HCEC 1CT (cell line): ENCODE measurements at regions not wholly inside any gene's neighbourhood (a gene's known extent, or its start where the extent isn't known, plus 50 kb on each side); places are given as distances from the start of the nearest gene placed in this dataset.
A peak's percentile ranks its signal among the peaks of the same experiment; 100 is the strongest.

Experiments
- DNase-seq: peaks from one replicate; pipeline ENCODE4 v3.0.0-alpha.2; 2017

- no peak for DNase-seq
Observed at GRCh38 chr11:110974731-110975130, 262.5 kb upstream of the ARHGAP20 start.

GRCh38 chr11:110973401-110973980 is 261.3 kb upstream of the ARHGAP20 start:
- DNase-seq = no peak

GRCh38 chr11:110972640-110973039 is 260.4 kb upstream of the ARHGAP20 start:
- peak; percentile 87 for DNase-seq

GRCh38 chr11:110972106-110972505 is 259.9 kb upstream of the ARHGAP20 start:
- DNase-seq = no peak

- DNase-seq = peak; percentile 69
Observed at GRCh38 chr11:110971140-110971539, 258.9 kb upstream of the ARHGAP20 start.

GRCh38 chr11:110968348-110969062 is 256.3 kb upstream of the ARHGAP20 start:
- peak; percentile 75 for DNase-seq

GRCh38 chr11:110966131-110966530 is 253.9 kb upstream of the ARHGAP20 start:
- DNase-seq = peak; percentile 49

GRCh38 chr11:110962921-110963320 is 250.7 kb upstream of the ARHGAP20 start:
- peak; percentile 64 for DNase-seq

GRCh38 chr11:110960167-110960566 is 247.9 kb upstream of the ARHGAP20 start:
- DNase-seq = no peak

GRCh38 chr11:110958216-110958615 is 246.0 kb upstream of the ARHGAP20 start:
- no peak for DNase-seq

- DNase-seq = no peak
Observed at GRCh38 chr11:110955776-110956175, 243.5 kb upstream of the ARHGAP20 start.

- DNase-seq = no peak
Observed at GRCh38 chr11:110951950-110952503, 239.8 kb upstream of the ARHGAP20 start.

GRCh38 chr11:110951037-110951949 is 239.1 kb upstream of the ARHGAP20 start:
- DNase-seq = no peak

GRCh38 chr11:110948112-110948511 is 235.9 kb upstream of the ARHGAP20 start:
- peak; percentile 51 for DNase-seq

GRCh38 chr11:110947096-110947495 is 234.9 kb upstream of the ARHGAP20 start:
- no peak for DNase-seq

- no peak for DNase-seq
Observed at GRCh38 chr11:110939471-110939870, 227.2 kb upstream of the ARHGAP20 start.

- DNase-seq = no peak
Observed at GRCh38 chr11:110935018-110935640, 222.9 kb upstream of the ARHGAP20 start.

- no peak for DNase-seq
Observed at GRCh38 chr11:110929129-110929528, 216.9 kb upstream of the ARHGAP20 start.

- DNase-seq = no peak
Observed at GRCh38 chr11:110928391-110928790, 216.2 kb upstream of the ARHGAP20 start.

GRCh38 chr11:110921742-110922521 is 209.7 kb upstream of the ARHGAP20 start:
- DNase-seq = peak; percentile 20

GRCh38 chr11:110919241-110919922 is 207.1 kb upstream of the ARHGAP20 start:
- no peak for DNase-seq
